Astrocyte (in vitro differentiated cells and primary cell): ENCODE measurements at regions not wholly inside any gene's neighbourhood (a gene's known extent, or its start where the extent isn't known, plus 50 kb on each side); places are given as distances from the start of the nearest gene placed in this dataset.

ENCODE experiments used
- DNase-seq: peaks from one replicate; pipeline ENCODE4 v3.0.0-alpha.2; 2010; ENCODE audit warnings: low read depth
- FAIRE-seq: peaks from 2 replicates; lab custom pipeline; 2011; peaks lifted over from hg19 to GRCh38; lab: Jason Lieb, UNC
- H2AFZ ChIP-seq: 2 replicates; pipeline ENCODE4 v1.6.0; 2012; ENCODE audit warnings: low read depth, low read length, inconsistent platforms
- H3K27ac ChIP-seq: 2 replicates; pipeline ENCODE4 v1.5.1; 2011; ENCODE audit warnings: low read depth, low read length, inconsistent platforms
- H3K27me3 ChIP-seq: 2 replicates; pipeline ENCODE4 v1.6.0; 2011; ENCODE audit warnings: low read length, inconsistent platforms; ENCODE audit not compliant: insufficient read depth
- H3K36me3 ChIP-seq: 2 replicates; pipeline ENCODE4 v1.5.1; 2011; ENCODE audit warnings: low read length, inconsistent platforms; ENCODE audit not compliant: insufficient read depth
- H3K4me1 ChIP-seq: 2 replicates; pipeline ENCODE4 v1.5.1; 2011; ENCODE audit warnings: low read length, inconsistent platforms; ENCODE audit not compliant: insufficient read depth
- H3K4me2 ChIP-seq: 2 replicates; pipeline ENCODE4 v1.6.0; 2012; ENCODE audit warnings: low read length, inconsistent platforms
- H3K4me3 ChIP-seq: 2 replicates; pipeline ENCODE4 v1.5.1; 2011; ENCODE audit warnings: low read depth, mild to moderate bottlenecking, low read length, inconsistent platforms; ENCODE audit not compliant: insufficient read depth
- H3K79me2 ChIP-seq: 2 replicates; pipeline ENCODE4 v1.6.0; 2012; ENCODE audit warnings: mild to moderate bottlenecking, low read length, inconsistent platforms; ENCODE audit not compliant: insufficient read depth
- H3K9ac ChIP-seq: 2 replicates; pipeline ENCODE4 v1.6.0; 2012; ENCODE audit warnings: mild to moderate bottlenecking, low read length, inconsistent platforms
- H3K9me3 ChIP-seq: 2 replicates; pipeline ENCODE4 v1.5.1; 2012; ENCODE audit warnings: low read depth, mild to moderate bottlenecking, low read length, inconsistent platforms; ENCODE audit not compliant: insufficient read depth
- H4K20me1 ChIP-seq: 2 replicates; pipeline ENCODE4 v1.6.0; 2012; ENCODE audit warnings: low read length, inconsistent platforms; ENCODE audit not compliant: insufficient read depth
- H3K27ac Mint-ChIP-seq: one replicate; pipeline ENCODE4 v1.8.0; 2021; ENCODE audit warnings: mild to moderate bottlenecking, mixed read lengths; ENCODE audit not compliant: unreplicated experiment
- H3K27me3 Mint-ChIP-seq: one replicate; pipeline ENCODE4 v1.8.0; 2021; ENCODE audit warnings: low read depth, mixed read lengths; ENCODE audit not compliant: unreplicated experiment
- H3K36me3 Mint-ChIP-seq: one replicate; pipeline ENCODE4 v1.8.0; 2021; ENCODE audit warnings: low read depth, mixed read lengths; ENCODE audit not compliant: unreplicated experiment
- H3K4me1 Mint-ChIP-seq: one replicate; pipeline ENCODE4 v1.8.0; 2021; ENCODE audit warnings: low read depth, mixed read lengths; ENCODE audit not compliant: unreplicated experiment
- H3K4me3 Mint-ChIP-seq: one replicate; pipeline ENCODE4 v1.8.0; 2021; ENCODE audit warnings: mild to moderate bottlenecking, moderate library complexity, mixed read lengths; ENCODE audit not compliant: unreplicated experiment
- H3K9me3 Mint-ChIP-seq: one replicate; pipeline ENCODE4 v1.8.0; 2021; ENCODE audit warnings: mild to moderate bottlenecking, mixed read lengths; ENCODE audit not compliant: unreplicated experiment
- CTCF ChIP-seq: IDR thresholded peaks from 2 replicates; pipeline ENCODE4 v1.5.1; 2011; ENCODE audit warnings: low read depth, mild to moderate bottlenecking, inconsistent platforms, low read length, moderate library complexity; ENCODE audit not compliant: insufficient read depth
- EZH2 ChIP-seq: IDR thresholded peaks from 2 replicates; pipeline ENCODE4 v1.6.1; 2012; ENCODE audit warnings: mild to moderate bottlenecking, low read length, inconsistent platforms; ENCODE audit not compliant: insufficient read depth

- TF ChIP-seq CTCF (no peak), EZH2 (no peak)
- Mint-ChIP-seq H3K36me3 (no peaks in the 10 kb centered on the region), H3K4me1 (no peaks in the 10 kb centered on the region), H3K27me3 (no peaks in the 10 kb centered on the region), H3K9me3 (peaks cover 3% of the 10 kb centered on the region), H3K4me3 (no peak overlapping the region), H3K27ac (no peak overlapping the region)
- no peak overlapping the region for H2AFZ ChIP-seq
- H3K36me3 ChIP-seq: no peaks in the 10 kb centered on the region
- peak; percentile 64 for FAIRE-seq
- no peak overlapping the region for H3K4me2 ChIP-seq
- no peak for DNase-seq
- no peaks in the 10 kb centered on the region for H3K4me1 ChIP-seq
- H3K79me2 ChIP-seq: no peaks in the 10 kb centered on the region
- H3K9me3 ChIP-seq: no peaks in the 10 kb centered on the region
- no peaks in the 10 kb centered on the region for H4K20me1 ChIP-seq
- H3K9ac ChIP-seq: no peak overlapping the region
- H3K27ac ChIP-seq: no peak overlapping the region
- H3K27me3 ChIP-seq: no peaks in the 10 kb centered on the region
- H3K4me3 ChIP-seq: no peak overlapping the region
Observed at GRCh38 chrX:89021964-89022363, 274.9 kb downstream of the CPXCR1 start.

GRCh38 chrX:89033723-89034122 lies 286.7 kb downstream of the CPXCR1 start:
- no peak overlapping the region for H2AFZ ChIP-seq
- no peaks in the 10 kb centered on the region for H3K36me3 ChIP-seq
- no peak overlapping the region for H3K27ac Mint-ChIP-seq
- H3K27ac ChIP-seq: no peak overlapping the region
- no peak overlapping the region for H3K4me3 Mint-ChIP-seq
- H3K36me3 Mint-ChIP-seq: peaks cover 2% of the 10 kb centered on the region
- H3K4me3 ChIP-seq: no peak overlapping the region
- TF ChIP-seq EZH2 (no peak), CTCF (no peak)
- no peaks in the 10 kb centered on the region for H3K9me3 ChIP-seq
- no peak overlapping the region for H3K9ac ChIP-seq
- no peaks in the 10 kb centered on the region for H3K79me2 ChIP-seq
- no peak overlapping the region for H3K4me2 ChIP-seq
- H3K9me3 Mint-ChIP-seq: peaks cover 6% of the 10 kb centered on the region
- no peaks in the 10 kb centered on the region for H4K20me1 ChIP-seq
- no peaks in the 10 kb centered on the region for H3K27me3 Mint-ChIP-seq
- no peaks in the 10 kb centered on the region for H3K27me3 ChIP-seq
- no peaks in the 10 kb centered on the region for H3K4me1 ChIP-seq
- DNase-seq (no peak), FAIRE-seq (no peak)
- H3K4me1 Mint-ChIP-seq: no peaks in the 10 kb centered on the region

GRCh38 chrX:89034679-89035078 lies 287.7 kb downstream of the CPXCR1 start:
- H3K27me3 ChIP-seq: no peaks in the 10 kb centered on the region
- H3K4me3 ChIP-seq: no peak overlapping the region
- Mint-ChIP-seq H3K4me3 (no peak overlapping the region), H3K27ac (no peak overlapping the region), H3K9me3 (peaks cover 6% of the 10 kb centered on the region), H3K27me3 (no peaks in the 10 kb centered on the region), H3K4me1 (no peaks in the 10 kb centered on the region), H3K36me3 (peaks cover 2% of the 10 kb centered on the region)
- TF ChIP-seq EZH2 (no peak), CTCF (no peak)
- H3K9ac ChIP-seq: no peak overlapping the region
- H3K27ac ChIP-seq: no peak overlapping the region
- no peaks in the 10 kb centered on the region for H3K4me1 ChIP-seq
- DNase-seq: no peak
- no peak overlapping the region for H3K4me2 ChIP-seq
- no peaks in the 10 kb centered on the region for H4K20me1 ChIP-seq
- peak; percentile 9 for FAIRE-seq
- no peaks in the 10 kb centered on the region for H3K36me3 ChIP-seq
- no peaks in the 10 kb centered on the region for H3K9me3 ChIP-seq
- H2AFZ ChIP-seq: no peak overlapping the region
- no peaks in the 10 kb centered on the region for H3K79me2 ChIP-seq
